GM12878 (cell line): ENCODE measurements at regions not wholly inside any gene's neighbourhood (a gene's known extent, or its start where the extent isn't known, plus 50 kb on each side); places are given as distances from the start of the nearest gene placed in this dataset.

Source experiments
- BCLAF1 ChIP-seq: fragments of 450-650 bp; IDR thresholded peaks from 2 replicates; pipeline ENCODE4 v1.6.1; 2017; ENCODE audit warnings: antibody characterized with exemption, mild to moderate bottlenecking, moderate library complexity
- CBFB ChIP-seq: IDR thresholded peaks from 2 replicates; pipeline ENCODE4 v1.6.1; 2016; ENCODE audit warnings: antibody characterized with exemption, low read depth
- CTCF ChIP-seq, 3 experiments: IDR thresholded peaks in 2 of 3; conservative IDR thresholded peaks in 1 of 3; 2 replicates each; pipeline ENCODE4 v1.5.1; 2011; ENCODE audit warnings: low read depth in 3 of 3, low read length in 3 of 3, mild to moderate bottlenecking in 3 of 3, control low read depth in 2 of 3, moderate library complexity in 2 of 3, inconsistent platforms in 1 of 3, mixed read lengths in 1 of 3; ENCODE audit not compliant: control insufficient read depth in 2 of 3, insufficient read depth in 1 of 3; ENCODE audit errors: extremely low read depth in 1 of 3
- E2F4 ChIP-seq: IDR thresholded peaks from 2 replicates; pipeline ENCODE4 v1.6.1; 2012; ENCODE audit warnings: low read depth, low read length, improper control_type of control experiment
- EP300 ChIP-seq, 2 experiments: fragments of 150-350 bp in 1 of 2; IDR thresholded peaks; 2 replicates each; pipeline ENCODE4 v1.6.1; 2011 to 2012; ENCODE audit warnings: low read depth in 2 of 2, low read length in 2 of 2, borderline replicate concordance in 1 of 2, improper control_type of control experiment in 1 of 2, inconsistent platforms in 1 of 2; ENCODE audit not compliant: control insufficient read depth in 1 of 2
- POLR2A ChIP-seq: IDR thresholded peaks from 2 replicates; pipeline ENCODE4 v1.6.1; 2011; ENCODE audit warnings: low read depth, mild to moderate bottlenecking, low read length
- POLR2AphosphoS5 ChIP-seq: IDR thresholded peaks from 2 replicates; pipeline ENCODE4 v1.6.1; 2011; ENCODE audit warnings: mild to moderate bottlenecking, low read length, inconsistent platforms
- SIN3A ChIP-seq: IDR thresholded peaks from 2 replicates; pipeline ENCODE4 v1.6.1; 2012; ENCODE audit warnings: low read depth, low read length, improper control_type of control experiment
- SP1 ChIP-seq: IDR thresholded peaks from one replicate; pipeline ENCODE4 v1.6.1; 2011; ENCODE audit warnings: low read depth, low read length
- TARDBP ChIP-seq: IDR thresholded peaks from 2 replicates; pipeline ENCODE4 v1.6.1; 2016; ENCODE audit warnings: borderline replicate concordance
- ZBTB33 ChIP-seq: fragments of 450-650 bp; IDR thresholded peaks from 2 replicates; pipeline ENCODE4 v1.6.1; 2017; ENCODE audit warnings: mild to moderate bottlenecking
- ZNF217 ChIP-seq: fragments of 450-650 bp; IDR thresholded peaks from 2 replicates; pipeline ENCODE4 v1.6.1; 2017; ENCODE audit warnings: antibody characterized with exemption, mild to moderate bottlenecking

GRCh38 chr16:48454051-48454450 is 68.8 kb upstream of the SIAH1 start:
- TF ChIP-seq CTCF (IDR thresholded peaks at IDR 0.05 in 2 of 3, conservative IDR thresholded peaks at IDR 0.05 in 1 of 3; ENCODE audit: control insufficient read depth in 2 of 3, extremely low read depth in 1 of 3, insufficient read depth in 1 of 3, low read depth in 3 of 3, low read length in 3 of 3) (no peak), POLR2A (no peak), POLR2AphosphoS5 (no peak), E2F4 (no peak), ZBTB33 (no peak), CBFB (no peak), TARDBP (no peak), SIN3A (no peak), ZNF217 (no peak), BCLAF1 (no peak), EP300 (IDR thresholded peaks at IDR 0.05; ENCODE audit: borderline replicate concordance in 1 of 2, control insufficient read depth in 1 of 2, low read depth in 2 of 2, low read length in 2 of 2) (no peak), SP1 (no peak)
